ENCODE measurements at regions not wholly inside any gene's neighbourhood (a gene's known extent, or its start where the extent isn't known, plus 50 kb on each side); places are given as distances from the start of the nearest gene placed in this dataset.

DNA sequence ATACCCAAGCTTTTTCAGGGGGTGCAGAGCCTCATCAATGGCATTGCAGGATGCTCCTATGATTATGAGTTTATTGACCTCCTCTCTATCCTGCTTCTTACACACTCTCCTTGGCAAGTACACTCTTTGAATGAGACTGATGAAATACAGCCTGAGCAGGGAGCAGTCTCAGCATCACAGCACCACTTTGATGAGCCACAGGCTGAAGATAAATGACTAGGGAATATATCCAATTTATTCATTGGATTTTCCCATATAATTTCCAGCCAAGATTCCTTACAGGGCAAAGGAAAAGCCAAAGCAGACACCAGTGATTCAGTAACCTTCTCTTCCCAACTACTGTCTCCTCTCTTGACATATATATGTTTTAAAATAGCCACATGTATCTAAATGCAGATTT lies 79.2 kb downstream of the CASP12 start:
- H3K27ac ChIP-seq (ENCODE audit: control insufficient read depth, insufficient read depth, low read length) = no peak overlapping the region
- no peaks in the 10 kb centered on the region for H3K4me1 ChIP-seq (ENCODE audit: control insufficient read depth, extremely low read depth, insufficient read depth, low read length)
- dilution Hi-C loops (cut with MboI; ENCODE audit: extremely low pct_ligation_motif_present, low sequenced_read_pairs) = no loop called here
- no peaks in the 10 kb centered on the region for H3K79me2 ChIP-seq (ENCODE audit: control insufficient read depth, insufficient read depth, low read length)
- no peak overlapping the region for H2AFZ ChIP-seq (ENCODE audit: control insufficient read depth, low read length)
- no peaks in the 10 kb centered on the region for H3K27me3 ChIP-seq (ENCODE audit: control insufficient read depth, extremely low read depth, insufficient read depth, low read length)
- FAIRE-seq = no peak
- H3K9me3 ChIP-seq (ENCODE audit: control insufficient read depth, low read depth, low read length) = no peaks in the 10 kb centered on the region
- H3K4me3 ChIP-seq (ENCODE audit: control insufficient read depth in 2 of 3, extremely low read depth in 1 of 3, insufficient read depth in 2 of 3, low read depth in 1 of 3, low read length in 3 of 3) = no peak overlapping the region
- no peaks in the 10 kb centered on the region for H4K20me1 ChIP-seq (ENCODE audit: control insufficient read depth, extremely low read depth, insufficient read depth, low read length)
- H3K9ac ChIP-seq (ENCODE audit: control insufficient read depth, extremely low read depth, insufficient read depth, low read length) = no peak overlapping the region
- DNase-seq (ENCODE audit: low read depth, low spot score) = no peak
- H3K9me1 ChIP-seq (ENCODE audit: control insufficient read depth, extremely low read depth, insufficient read depth, low read length) = no peaks in the 10 kb centered on the region
- no peak overlapping the region for H3K4me2 ChIP-seq (ENCODE audit: control insufficient read depth, extremely low read depth, insufficient read depth, low read depth, low read length)
- no peaks in the 10 kb centered on the region for H3K36me3 ChIP-seq (ENCODE audit: control insufficient read depth in 2 of 2, extremely low read depth in 1 of 2, insufficient read depth in 2 of 2, low read length in 2 of 2)
- TF ChIP-seq, protein P1, sequence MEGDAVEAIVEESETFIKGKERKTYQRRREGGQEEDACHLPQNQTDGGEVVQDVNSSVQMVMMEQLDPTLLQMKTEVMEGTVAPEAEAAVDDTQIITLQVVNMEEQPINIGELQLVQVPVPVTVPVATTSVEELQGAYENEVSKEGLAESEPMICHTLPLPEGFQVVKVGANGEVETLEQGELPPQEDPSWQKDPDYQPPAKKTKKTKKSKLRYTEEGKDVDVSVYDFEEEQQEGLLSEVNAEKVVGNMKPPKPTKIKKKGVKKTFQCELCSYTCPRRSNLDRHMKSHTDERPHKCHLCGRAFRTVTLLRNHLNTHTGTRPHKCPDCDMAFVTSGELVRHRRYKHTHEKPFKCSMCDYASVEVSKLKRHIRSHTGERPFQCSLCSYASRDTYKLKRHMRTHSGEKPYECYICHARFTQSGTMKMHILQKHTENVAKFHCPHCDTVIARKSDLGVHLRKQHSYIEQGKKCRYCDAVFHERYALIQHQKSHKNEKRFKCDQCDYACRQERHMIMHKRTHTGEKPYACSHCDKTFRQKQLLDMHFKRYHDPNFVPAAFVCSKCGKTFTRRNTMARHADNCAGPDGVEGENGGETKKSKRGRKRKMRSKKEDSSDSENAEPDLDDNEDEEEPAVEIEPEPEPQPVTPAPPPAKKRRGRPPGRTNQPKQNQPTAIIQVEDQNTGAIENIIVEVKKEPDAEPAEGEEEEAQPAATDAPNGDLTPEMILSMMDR (optimal IDR thresholded peaks at IDR 0.05 in 1 of 3, IDR thresholded peaks at IDR 0.05 in 1 of 3, conservative IDR thresholded peaks at IDR 0.05 in 1 of 3; ENCODE audit: extremely low read depth in 1 of 3, insufficient read depth in 2 of 3, low read length in 3 of 3) = no peak
- TF ChIP-seq EZH2 (IDR thresholded peaks at IDR 0.05; ENCODE audit: low read length) = no peak

DNA sequence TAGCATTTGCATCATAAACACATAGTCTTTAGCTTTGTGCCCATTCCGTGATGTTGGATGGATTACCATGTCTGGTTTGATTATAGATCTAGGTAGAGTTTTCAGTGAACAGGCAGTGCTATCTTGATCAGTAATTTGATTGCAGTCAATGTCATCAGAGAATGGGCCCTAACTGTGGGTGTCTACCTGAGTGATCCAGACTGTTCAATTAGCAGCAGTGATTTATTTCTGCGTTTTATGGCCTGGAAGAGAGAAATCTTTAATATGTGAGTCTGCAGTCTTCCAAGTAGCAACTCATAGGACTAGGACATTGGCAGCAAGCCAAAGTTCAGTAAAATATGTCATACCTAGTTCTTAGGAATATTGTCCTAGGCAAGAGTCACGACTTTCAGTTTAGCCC lies 80.3 kb downstream of the CASP12 start:
- no peak overlapping the region for H3K4me2 ChIP-seq (ENCODE audit: control insufficient read depth, extremely low read depth, insufficient read depth, low read depth, low read length)
- no peak for TF ChIP-seq EZH2 (IDR thresholded peaks at IDR 0.05; ENCODE audit: low read length)
- TF ChIP-seq, protein P1 (optimal IDR thresholded peaks at IDR 0.05 in 1 of 3, IDR thresholded peaks at IDR 0.05 in 1 of 3, conservative IDR thresholded peaks at IDR 0.05 in 1 of 3; ENCODE audit: extremely low read depth in 1 of 3, insufficient read depth in 2 of 3, low read length in 3 of 3) = no peak
- no peaks in the 10 kb centered on the region for H3K79me2 ChIP-seq (ENCODE audit: control insufficient read depth, insufficient read depth, low read length)
- H3K27ac ChIP-seq (ENCODE audit: control insufficient read depth, insufficient read depth, low read length) = no peak overlapping the region
- H3K27me3 ChIP-seq (ENCODE audit: control insufficient read depth, extremely low read depth, insufficient read depth, low read length) = no peaks in the 10 kb centered on the region
- no peak overlapping the region for H3K4me3 ChIP-seq (ENCODE audit: control insufficient read depth in 2 of 3, extremely low read depth in 1 of 3, insufficient read depth in 2 of 3, low read depth in 1 of 3, low read length in 3 of 3)
- no peak for FAIRE-seq
- H2AFZ ChIP-seq (ENCODE audit: control insufficient read depth, low read length) = no peak overlapping the region
- H3K4me1 ChIP-seq (ENCODE audit: control insufficient read depth, extremely low read depth, insufficient read depth, low read length) = no peaks in the 10 kb centered on the region
- no peaks in the 10 kb centered on the region for H3K9me3 ChIP-seq (ENCODE audit: control insufficient read depth, low read depth, low read length)
- no peak for DNase-seq (ENCODE audit: low read depth, low spot score)
- dilution Hi-C loops (cut with MboI; ENCODE audit: extremely low pct_ligation_motif_present, low sequenced_read_pairs) = no loop called here
- H3K9me1 ChIP-seq (ENCODE audit: control insufficient read depth, extremely low read depth, insufficient read depth, low read length) = no peaks in the 10 kb centered on the region
- H4K20me1 ChIP-seq (ENCODE audit: control insufficient read depth, extremely low read depth, insufficient read depth, low read length) = no peaks in the 10 kb centered on the region
- no peaks in the 10 kb centered on the region for H3K36me3 ChIP-seq (ENCODE audit: control insufficient read depth in 2 of 2, extremely low read depth in 1 of 2, insufficient read depth in 2 of 2, low read length in 2 of 2)
- no peak overlapping the region for H3K9ac ChIP-seq (ENCODE audit: control insufficient read depth, extremely low read depth, insufficient read depth, low read length)
